WERI-Rb-1 (cell line): ENCODE measurements at regions not wholly inside any gene's neighbourhood (a gene's known extent, or its start where the extent isn't known, plus 50 kb on each side); places are given as distances from the start of the nearest gene placed in this dataset.

Source experiments
- DNase-seq: peaks from one replicate; pipeline ENCODE4 v3.0.0-alpha.2; 2020
- H3K27ac ChIP-seq: fragments of 250-450 bp; sonication (Bioruptor Pico); 2 replicates; pipeline ENCODE4 v1.5.1; 2020; ENCODE audit warnings: mild to moderate bottlenecking, moderate library complexity
- H3K27me3 ChIP-seq: fragments of 250-450 bp; sonication (Bioruptor Pico); 2 replicates; pipeline ENCODE4 v1.5.1; 2021; ENCODE audit warnings: mild to moderate bottlenecking, low read depth, moderate library complexity; ENCODE audit not compliant: insufficient read depth, severe bottlenecking
- H3K36me3 ChIP-seq: fragments of 250-450 bp; sonication (Bioruptor Pico); 2 replicates; pipeline ENCODE4 v1.5.1; 2020; ENCODE audit warnings: mild to moderate bottlenecking, moderate library complexity
- H3K4me3 ChIP-seq: 2 replicates; pipeline ENCODE4 v1.5.1; 2011; ENCODE audit warnings: low read depth, mild to moderate bottlenecking, control low read depth, low read length
- H3K9me3 ChIP-seq: fragments of 250-450 bp; sonication (Bioruptor Pico); 2 replicates; pipeline ENCODE4 v1.5.1; 2021; ENCODE audit warnings: mild to moderate bottlenecking, moderate library complexity; ENCODE audit not compliant: severe bottlenecking
- CTCF ChIP-seq: IDR thresholded peaks from 2 replicates; pipeline ENCODE4 v1.5.1; 2011; ENCODE audit warnings: low read depth, mild to moderate bottlenecking, control low read depth, inconsistent platforms, low read length

GRCh38 chr6:141229296-141229695 lies 903.4 kb upstream of the GJE1 start:
- H3K27ac ChIP-seq = no peak overlapping the region
- no peak for DNase-seq
- no peaks in the 10 kb centered on the region for H3K27me3 ChIP-seq

GRCh38 chr6:141218583-141218982 lies 914.1 kb upstream of the GJE1 start:
- Histone ChIP-seq H3K27ac (no peak overlapping the region), H3K36me3 (no peaks in the 10 kb centered on the region), H3K4me3 (no peak overlapping the region), H3K9me3 (no peaks in the 10 kb centered on the region), H3K27me3 (no peaks in the 10 kb centered on the region)
- no peak for TF ChIP-seq CTCF
- DNase-seq = no peak

More at GRCh38 chr6:141229296-141229695, 903.4 kb upstream of the GJE1 start:
- Histone ChIP-seq H3K36me3 (no peaks in the 10 kb centered on the region), H3K4me3 (no peak overlapping the region), H3K9me3 (no peaks in the 10 kb centered on the region)
- no peak for TF ChIP-seq CTCF

GRCh38 chr6:141216726-141217125 lies 916.0 kb upstream of the GJE1 start:
- H3K9me3 ChIP-seq = no peaks in the 10 kb centered on the region
- no peaks in the 10 kb centered on the region for H3K27me3 ChIP-seq
- H3K36me3 ChIP-seq = no peaks in the 10 kb centered on the region
- no peak overlapping the region for H3K4me3 ChIP-seq
- H3K27ac ChIP-seq = no peak overlapping the region
- no peak for DNase-seq
- TF ChIP-seq CTCF = no peak

GRCh38 chr6:141212296-141212695 lies 920.4 kb upstream of the GJE1 start:
- no peak overlapping the region for H3K4me3 ChIP-seq
- no peak for TF ChIP-seq CTCF
- H3K9me3 ChIP-seq = no peaks in the 10 kb centered on the region
- no peaks in the 10 kb centered on the region for H3K36me3 ChIP-seq
- no peak for DNase-seq
- H3K27ac ChIP-seq = no peak overlapping the region
- H3K27me3 ChIP-seq = no peaks in the 10 kb centered on the region

- no peak for TF ChIP-seq CTCF
- Histone ChIP-seq H3K27ac (no peak overlapping the region), H3K9me3 (no peaks in the 10 kb centered on the region), H3K36me3 (no peaks in the 10 kb centered on the region), H3K4me3 (no peak overlapping the region), H3K27me3 (no peaks in the 10 kb centered on the region)
- no peak for DNase-seq
These were observed 920.9 kb upstream of the GJE1 start for GRCh38 chr6:141211845-141212244.

- Histone ChIP-seq H3K4me3 (no peak overlapping the region), H3K27ac (no peak overlapping the region), H3K27me3 (no peaks in the 10 kb centered on the region), H3K9me3 (no peaks in the 10 kb centered on the region), H3K36me3 (no peaks in the 10 kb centered on the region)
- no peak for DNase-seq
- TF ChIP-seq CTCF = no peak
These were observed 921.8 kb upstream of the GJE1 start for GRCh38 chr6:141210901-141211300.
